ENCODE measurements at regions not wholly inside any gene's neighbourhood (a gene's known extent, or its start where the extent isn't known, plus 50 kb on each side); places are given as distances from the start of the nearest gene placed in this dataset.

GRCh38 chr13:23963947-23964346 lies 66.6 kb upstream of the C1QTNF9B start:
- Histone ChIP-seq H3K23me2 (ENCODE audit: insufficient read length, low read depth, low read length, poor library complexity, severe bottlenecking) (no peaks in the 10 kb centered on the region), H3K27me3 (ENCODE audit: insufficient read depth, low read length) (no peaks in the 10 kb centered on the region), H2BK15ac (ENCODE audit: low read depth, low read length) (no peak overlapping the region), H2BK20ac (ENCODE audit: low read depth, low read length, poor library complexity, severe bottlenecking) (no peak overlapping the region), H4K20me1 (ENCODE audit: control insufficient read depth, insufficient read depth, insufficient read length) (no peaks in the 10 kb centered on the region), H4K5ac (ENCODE audit: insufficient read length, low read depth, low read length) (no peak overlapping the region), H3K4me2 (ENCODE audit: insufficient read depth, insufficient read length, low read length) (no peak overlapping the region), H3K4me1 (ENCODE audit: insufficient read depth, low read length) (peaks cover 2% of the 10 kb centered on the region; the same call in 1 of the 2 replicates), H4K91ac (ENCODE audit: insufficient read length, low read depth, low read length) (no peak overlapping the region), H3K79me2 (ENCODE audit: insufficient read depth, low read length) (no peaks in the 10 kb centered on the region), H3T11ph (ENCODE audit: low read length) (no peak overlapping the region), H2BK5ac (ENCODE audit: insufficient read length, low read length) (no peak overlapping the region), H4K8ac (replicated peaks; ENCODE audit: insufficient read length, low read depth, low read length) (no peak overlapping the region), H3K18ac (ENCODE audit: insufficient read length, low read depth, low read length) (no peak overlapping the region), H3K9ac (ENCODE audit: extremely low read depth, insufficient read length, low read length) (no peak overlapping the region), H3K14ac (ENCODE audit: insufficient read depth, low read length) (no peak overlapping the region), H3K79me1 (ENCODE audit: insufficient read depth, low read depth, low read length, poor library complexity, severe bottlenecking) (no peaks in the 10 kb centered on the region), H2BK12ac (ENCODE audit: insufficient read length, low read depth, low read length) (no peak overlapping the region), H2BK120ac (ENCODE audit: low read depth, low read length, poor library complexity, severe bottlenecking) (no peak overlapping the region), H3K23ac (ENCODE audit: insufficient read length, low read depth, low read length) (no peak overlapping the region), H3K4ac (ENCODE audit: low read depth, low read length) (no peak overlapping the region), H2AK5ac (ENCODE audit: insufficient read length, low read length) (no peak overlapping the region), H3K9me3 (ENCODE audit: control insufficient read depth, low read depth, low read length) (no peaks in the 10 kb centered on the region), H3K27ac (ENCODE audit: insufficient read length, low read depth, low read length) (no peak overlapping the region), H2AFZ (ENCODE audit: low read length) (no peak overlapping the region), H3K56ac (ENCODE audit: insufficient read length, low read depth, low read length) (no peak overlapping the region)
- Mint-ChIP-seq H3K27me3 (ENCODE audit: low read depth) (peaks cover 2% of the 10 kb centered on the region; the same call in 1 of the 2 replicates), H3K9me3 (no peaks in the 10 kb centered on the region), H3K36me3 (ENCODE audit: insufficient read depth in 1 of 3, low read depth in 3 of 3) (no peaks in the 10 kb centered on the region), H3K4me3 (no peak overlapping the region), H3K27ac (no peak overlapping the region), H3K4me1 (peaks cover 2 to 3% of the 10 kb centered on the region in 2 experiments)
- no peak for TF ChIP-seq CTCF (conservative IDR thresholded peaks at IDR 0.05)
- no CpG with 5 or more reads among the region's 2 CpGs for WGBS (ENCODE audit: extremely low coverage, insufficient read length, low lambda C conversion rate)
- no peak for DNase-seq
